Neural progenitor cell (in vitro differentiated cells): ENCODE measurements at regions not wholly inside any gene's neighbourhood (a gene's known extent, or its start where the extent isn't known, plus 50 kb on each side); places are given as distances from the start of the nearest gene placed in this dataset.
"Not testable (repeated sequence)": the region's sequence is repeated elsewhere in the genome, so short reads cannot be mapped to it uniquely, and the experiment has no call there.

Experiments used
- DNase-seq: peaks from one replicate; pipeline ENCODE4 v3.0.0-alpha.2; 2016; ENCODE audit warnings: low spot score
- H2AFZ ChIP-seq: fragments of 200-600 bp; sonication (generic); replicated peaks from 2 replicates; pipeline ENCODE4 v1.6.1; 2016; ENCODE audit warnings: antibody characterized with exemption
- H3F3A ChIP-seq: fragments of 200-600 bp; sonication (generic); 2 replicates; pipeline ENCODE4 v1.6.1; 2016; ENCODE audit warnings: antibody characterized with exemption, low read depth
- H3K27ac ChIP-seq: fragments of 200-600 bp; sonication (generic); 2 replicates; pipeline ENCODE4 v1.5.1; 2016; ENCODE audit warnings: mild to moderate bottlenecking
- H3K27me3 ChIP-seq: fragments of 200-600 bp; sonication (generic); 2 replicates; pipeline ENCODE4 v1.6.1; 2016; ENCODE audit warnings: mild to moderate bottlenecking, moderate library complexity
- H3K36me3 ChIP-seq: fragments of 200-600 bp; sonication (generic); 2 replicates; pipeline ENCODE4 v1.5.1; 2016
- H3K4me1 ChIP-seq: fragments of 200-600 bp; sonication (generic); 2 replicates; pipeline ENCODE4 v1.6.1; 2016; ENCODE audit warnings: mixed run types
- H3K4me2 ChIP-seq: fragments of 200-600 bp; sonication (generic); 2 replicates; pipeline ENCODE4 v1.6.1; 2016
- H3K4me3 ChIP-seq: fragments of 200-600 bp; sonication (generic); 2 replicates; pipeline ENCODE4 v1.5.1; 2016
- H3K79me2 ChIP-seq: fragments of 200-600 bp; sonication (generic); 2 replicates; pipeline ENCODE4 v1.6.1; 2016; ENCODE audit warnings: low read depth
- H3K9ac ChIP-seq: fragments of 200-600 bp; sonication (generic); 2 replicates; pipeline ENCODE4 v1.6.1; 2016
- H3K9me3 ChIP-seq: fragments of 200-600 bp; sonication (generic); 2 replicates; pipeline ENCODE4 v1.5.1; 2016; ENCODE audit warnings: low read depth
- H4K20me1 ChIP-seq: fragments of 200-600 bp; sonication (generic); 2 replicates; pipeline ENCODE4 v1.6.1; 2016; ENCODE audit warnings: low read depth
- H3K27ac Mint-ChIP-seq: 3 replicates; pipeline ENCODE4 v1.8.0; 2021; ENCODE audit warnings: mixed read lengths
- H3K27me3 Mint-ChIP-seq: 2 replicates; pipeline ENCODE4 v1.8.0; 2022; ENCODE audit warnings: low read depth, mild to moderate bottlenecking, inconsistent platforms, moderate library complexity, mixed read lengths; ENCODE audit not compliant: insufficient read depth
- H3K36me3 Mint-ChIP-seq: 3 replicates; pipeline ENCODE4 v1.8.0; 2021; ENCODE audit warnings: mixed read lengths
- H3K4me1 Mint-ChIP-seq: 3 replicates; pipeline ENCODE4 v1.8.0; 2021; ENCODE audit warnings: mixed read lengths
- H3K4me3 Mint-ChIP-seq: 3 replicates; pipeline ENCODE4 v1.8.0; 2021; ENCODE audit warnings: mild to moderate bottlenecking, moderate library complexity, mixed read lengths
- H3K9me3 Mint-ChIP-seq: 3 replicates; pipeline ENCODE4 v1.8.0; 2020; ENCODE audit warnings: mixed read lengths
- EZH2 ChIP-seq: fragments of 200-600 bp; sonication (generic); IDR thresholded peaks from 2 replicates; pipeline ENCODE4 v1.6.1; 2017; ENCODE audit warnings: antibody characterized with exemption, mild to moderate bottlenecking, moderate library complexity
- EZH2phosphoT487 ChIP-seq: fragments of 200-600 bp; sonication (generic); IDR thresholded peaks from 2 replicates; pipeline ENCODE4 v1.6.1; 2017; ENCODE audit warnings: antibody characterized with exemption
- TF ChIP-seq, protein P1 (sequence below): fragments of 200-600 bp; sonication (generic); IDR thresholded peaks from 2 replicates; pipeline ENCODE4 v1.5.1; 2017; ENCODE audit warnings: antibody characterized with exemption, mild to moderate bottlenecking

DNA sequence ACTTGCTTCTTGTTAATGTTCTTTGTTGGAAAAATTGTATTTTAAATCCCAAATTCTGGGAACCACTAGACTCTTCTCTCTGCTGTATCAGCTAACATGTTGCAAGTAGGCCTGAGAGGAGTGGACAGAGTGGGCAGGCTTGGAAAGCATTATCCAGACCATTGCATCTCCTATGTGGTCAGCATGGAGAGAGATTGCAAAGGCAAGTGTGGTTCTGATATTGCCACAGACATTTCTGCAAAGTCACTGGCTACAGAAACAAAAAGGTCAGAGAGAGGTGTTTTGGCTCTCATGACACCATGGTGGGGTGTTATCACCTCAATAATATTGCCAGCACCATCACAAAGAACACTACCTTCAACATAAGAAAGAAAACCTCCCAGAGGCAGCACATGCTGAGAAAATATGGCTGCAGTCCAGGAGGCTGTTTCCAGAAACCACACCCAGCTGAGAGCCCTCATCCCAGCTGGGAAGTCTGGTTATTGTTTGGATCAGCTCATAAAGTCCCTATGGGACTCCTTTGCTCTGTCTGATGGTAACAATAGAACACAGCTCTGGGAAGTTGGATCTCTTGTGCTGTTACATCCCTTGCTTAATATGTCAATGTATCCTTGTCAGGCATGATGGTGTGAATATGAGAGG lies 78.2 kb upstream of the TBX18 start:
- no peak overlapping the region for H3K27ac ChIP-seq
- H4K20me1 ChIP-seq = no peaks in the 10 kb centered on the region
- no peak overlapping the region for H3K9ac ChIP-seq
- Mint-ChIP-seq H3K4me1 (peaks cover 3% of the 10 kb centered on the region), H3K27ac (no peak overlapping the region), H3K4me3 (no peak overlapping the region), H3K36me3 (no peaks in the 10 kb centered on the region), H3K9me3 (no peaks in the 10 kb centered on the region), H3K27me3 (no peaks in the 10 kb centered on the region)
- H3K4me1 ChIP-seq = no peaks in the 10 kb centered on the region
- no peaks in the 10 kb centered on the region for H3F3A ChIP-seq
- H3K4me3 ChIP-seq = no peak overlapping the region
- no peaks in the 10 kb centered on the region for H3K79me2 ChIP-seq
- no peaks in the 10 kb centered on the region for H3K36me3 ChIP-seq
- H3K4me2 ChIP-seq = no peak overlapping the region
- H3K9me3 ChIP-seq = no peaks in the 10 kb centered on the region
- no peak for TF ChIP-seq EZH2
- TF ChIP-seq, protein P1, sequence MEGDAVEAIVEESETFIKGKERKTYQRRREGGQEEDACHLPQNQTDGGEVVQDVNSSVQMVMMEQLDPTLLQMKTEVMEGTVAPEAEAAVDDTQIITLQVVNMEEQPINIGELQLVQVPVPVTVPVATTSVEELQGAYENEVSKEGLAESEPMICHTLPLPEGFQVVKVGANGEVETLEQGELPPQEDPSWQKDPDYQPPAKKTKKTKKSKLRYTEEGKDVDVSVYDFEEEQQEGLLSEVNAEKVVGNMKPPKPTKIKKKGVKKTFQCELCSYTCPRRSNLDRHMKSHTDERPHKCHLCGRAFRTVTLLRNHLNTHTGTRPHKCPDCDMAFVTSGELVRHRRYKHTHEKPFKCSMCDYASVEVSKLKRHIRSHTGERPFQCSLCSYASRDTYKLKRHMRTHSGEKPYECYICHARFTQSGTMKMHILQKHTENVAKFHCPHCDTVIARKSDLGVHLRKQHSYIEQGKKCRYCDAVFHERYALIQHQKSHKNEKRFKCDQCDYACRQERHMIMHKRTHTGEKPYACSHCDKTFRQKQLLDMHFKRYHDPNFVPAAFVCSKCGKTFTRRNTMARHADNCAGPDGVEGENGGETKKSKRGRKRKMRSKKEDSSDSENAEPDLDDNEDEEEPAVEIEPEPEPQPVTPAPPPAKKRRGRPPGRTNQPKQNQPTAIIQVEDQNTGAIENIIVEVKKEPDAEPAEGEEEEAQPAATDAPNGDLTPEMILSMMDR = no peak
- no peak for TF ChIP-seq EZH2phosphoT487
- DNase-seq = no peak
- H3K27me3 ChIP-seq = no peaks in the 10 kb centered on the region
- H2AFZ ChIP-seq = no peak overlapping the region

DNA sequence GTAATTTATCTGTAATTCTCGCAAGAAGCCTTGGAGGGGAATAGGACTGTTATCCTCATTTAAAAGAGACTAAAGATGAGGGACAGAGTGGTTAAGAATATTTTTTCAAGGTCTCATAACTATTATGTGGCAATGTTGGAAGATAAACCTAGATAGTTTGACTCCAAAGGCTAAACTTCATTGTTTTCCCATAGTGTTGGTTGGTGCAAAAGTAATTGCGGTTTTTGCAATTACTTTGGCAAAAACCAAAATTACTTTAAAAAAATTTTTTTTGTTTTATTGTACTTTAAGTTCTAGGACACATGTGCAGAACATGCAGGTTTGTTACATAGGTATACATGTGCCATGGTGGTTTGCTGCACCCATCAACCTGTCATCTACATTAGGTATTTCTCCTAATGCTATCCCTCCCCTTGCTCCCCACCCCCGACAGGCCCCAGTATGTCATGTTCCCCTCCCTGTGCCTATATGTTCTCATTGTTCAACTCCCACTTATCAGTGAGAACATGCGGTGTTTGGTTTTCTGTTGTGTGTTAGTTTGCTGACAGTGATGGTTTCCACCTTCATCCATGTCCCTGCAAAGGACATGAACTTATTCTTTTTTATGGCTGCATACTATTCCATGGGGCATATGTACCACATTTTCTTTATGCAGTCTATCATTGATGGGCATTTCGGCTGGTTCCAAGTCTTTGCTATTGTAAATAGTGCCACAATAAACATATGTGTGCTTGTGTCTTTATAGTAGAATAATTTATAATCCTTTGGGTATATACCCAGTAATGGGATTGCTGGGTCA lies 72.9 kb upstream of the TBX18 start:
- not testable (repeated sequence) for H3F3A ChIP-seq, H3K27me3 ChIP-seq, H3K36me3 Mint-ChIP-seq, H3K27ac Mint-ChIP-seq, H3K4me1 ChIP-seq, H3K9ac ChIP-seq, H3K9me3 ChIP-seq, H4K20me1 ChIP-seq, H3K4me2 ChIP-seq, H3K27me3 Mint-ChIP-seq, H3K36me3 ChIP-seq, H3K27ac ChIP-seq, H3K9me3 Mint-ChIP-seq, H3K4me3 ChIP-seq, H3K79me2 ChIP-seq, H3K4me3 Mint-ChIP-seq, DNase-seq, H2AFZ ChIP-seq, H3K4me1 Mint-ChIP-seq

DNA sequence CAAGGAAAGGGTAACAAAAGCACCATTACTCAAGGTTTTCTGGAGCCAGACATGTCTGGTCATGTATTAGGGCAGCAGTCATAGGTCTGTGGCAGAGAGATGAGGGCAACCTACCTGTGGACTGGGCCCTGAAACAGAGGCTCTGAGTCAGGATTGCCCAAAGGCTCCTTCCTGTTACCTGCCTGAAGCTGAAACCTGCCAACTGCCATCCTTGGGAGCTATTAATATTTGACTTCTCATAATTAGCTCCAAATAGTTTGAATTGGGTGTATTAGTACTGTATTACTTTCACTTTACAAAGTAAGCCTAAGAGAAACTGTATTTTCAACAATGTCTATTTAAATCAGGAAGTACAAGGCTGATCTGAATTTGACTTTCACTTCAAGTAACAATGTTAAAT lies 72.0 kb upstream of the TBX18 start:
- Histone ChIP-seq H3K36me3 (no peaks in the 10 kb centered on the region), H3F3A (no peaks in the 10 kb centered on the region), H3K79me2 (no peaks in the 10 kb centered on the region), H4K20me1 (no peaks in the 10 kb centered on the region), H3K9ac (no peak overlapping the region), H2AFZ (no peak overlapping the region), H3K27ac (no peak overlapping the region), H3K4me3 (no peak overlapping the region), H3K27me3 (no peaks in the 10 kb centered on the region), H3K4me2 (no peak overlapping the region), H3K4me1 (no peaks in the 10 kb centered on the region), H3K9me3 (no peaks in the 10 kb centered on the region)
- DNase-seq = no peak
- no peak overlapping the region for H3K27ac Mint-ChIP-seq
- no peaks in the 10 kb centered on the region for H3K27me3 Mint-ChIP-seq
- TF ChIP-seq EZH2 = no peak
- TF ChIP-seq, protein P1 = no peak
- TF ChIP-seq EZH2phosphoT487 = no peak
- no peaks in the 10 kb centered on the region for H3K4me1 Mint-ChIP-seq
- H3K36me3 Mint-ChIP-seq = no peaks in the 10 kb centered on the region
- H3K9me3 Mint-ChIP-seq = no peaks in the 10 kb centered on the region
- no peak overlapping the region for H3K4me3 Mint-ChIP-seq

DNA sequence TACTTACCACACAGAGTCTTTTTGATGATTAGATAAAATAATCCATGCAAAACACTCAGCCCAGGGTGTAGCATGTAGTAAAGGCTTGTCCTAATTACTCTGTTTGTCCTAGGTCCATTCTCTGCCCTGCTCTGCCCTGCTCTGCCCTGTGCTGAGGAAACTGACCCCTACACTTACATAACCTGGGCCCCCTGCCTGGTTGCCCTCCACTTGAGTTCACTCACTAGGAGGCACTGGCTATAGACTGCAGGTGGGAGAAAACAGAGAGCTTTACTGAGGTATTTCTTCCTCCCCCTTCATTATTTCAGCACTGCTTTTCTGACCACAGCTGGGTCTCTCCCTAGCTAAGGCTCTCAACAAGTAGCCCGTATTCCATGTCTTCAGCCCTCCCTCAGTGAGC lies 70.9 kb upstream of the TBX18 start:
- no peak overlapping the region for H3K4me2 ChIP-seq

DNA sequence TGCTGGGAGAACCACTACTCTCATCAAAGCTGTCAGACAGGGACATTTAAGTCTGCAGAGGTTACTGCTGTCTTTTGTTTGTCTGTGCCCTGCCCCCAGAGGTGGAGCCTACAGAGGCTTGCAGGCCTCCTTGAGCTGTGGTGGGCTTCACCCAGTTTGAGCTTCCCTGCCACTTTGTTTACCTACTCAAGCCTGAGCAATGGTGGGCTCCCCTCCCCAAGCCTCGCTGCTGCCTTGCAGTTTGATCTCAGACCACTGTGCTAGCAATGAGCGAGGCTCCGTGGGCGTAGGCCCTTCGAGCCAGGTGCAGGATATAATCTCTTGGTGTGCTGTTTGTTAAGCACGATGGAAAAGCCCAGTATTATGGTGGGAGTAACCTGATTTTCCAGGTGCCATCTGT lies 67.5 kb upstream of the TBX18 start:
- H3F3A ChIP-seq, H3K9me3 ChIP-seq, H3K9ac ChIP-seq, H3K4me1 ChIP-seq, H3K27ac ChIP-seq, H2AFZ ChIP-seq, H3K4me3 Mint-ChIP-seq, H3K9me3 Mint-ChIP-seq, H3K79me2 ChIP-seq, H4K20me1 ChIP-seq, H3K4me1 Mint-ChIP-seq, H3K27ac Mint-ChIP-seq, H3K36me3 ChIP-seq, H3K36me3 Mint-ChIP-seq, H3K4me2 ChIP-seq, H3K27me3 Mint-ChIP-seq, H3K27me3 ChIP-seq, DNase-seq, H3K4me3 ChIP-seq: not testable (repeated sequence)

More for the DNA sequence above, 70.9 kb upstream of the TBX18 start:
- Histone ChIP-seq H4K20me1 (no peaks in the 10 kb centered on the region), H3K79me2 (no peaks in the 10 kb centered on the region), H3K9ac (no peak overlapping the region), H3K27me3 (no peaks in the 10 kb centered on the region), H3K9me3 (no peaks in the 10 kb centered on the region), H3K4me3 (no peak overlapping the region), H3K27ac (no peak overlapping the region), H3K4me1 (no peaks in the 10 kb centered on the region), H2AFZ (no peak overlapping the region), H3F3A (no peaks in the 10 kb centered on the region), H3K36me3 (no peaks in the 10 kb centered on the region)
- no peak for DNase-seq
- TF ChIP-seq EZH2phosphoT487 (no peak), EZH2 (no peak)
- TF ChIP-seq, protein P1 = no peak
- H3K4me3 Mint-ChIP-seq = no peak overlapping the region
- H3K4me1 Mint-ChIP-seq = no peaks in the 10 kb centered on the region
- H3K9me3 Mint-ChIP-seq = peaks cover 5% of the 10 kb centered on the region
- no peaks in the 10 kb centered on the region for H3K36me3 Mint-ChIP-seq
- no peaks in the 10 kb centered on the region for H3K27me3 Mint-ChIP-seq
- H3K27ac Mint-ChIP-seq = no peak overlapping the region
